Sigmoid colon (tissue), 6 donors: ENCODE measurements at regions not wholly inside any gene's neighbourhood (a gene's known extent, or its start where the extent isn't known, plus 50 kb on each side); places are given as distances from the start of the nearest gene placed in this dataset.

Experiments
- DNase-seq: peaks from one replicate; pipeline ENCODE4 v3.0.0-alpha.2; 2019
- H3K27ac ChIP-seq, 4 donors: fragments of 200-600 bp; sonication (generic); one replicate each; pipeline ENCODE4 v1.5.1; 2016 to 2019; ENCODE audit warnings: mild to moderate bottlenecking in 1 of 4
- H3K27me3 ChIP-seq, 3 donors: fragments of 200-600 bp; sonication (generic); one replicate each; pipeline ENCODE4 v1.5.1; 2019; ENCODE audit warnings: mild to moderate bottlenecking in 1 of 3
- H3K36me3 ChIP-seq, 4 donors: fragments of 200-600 bp; sonication (generic); one replicate each; pipeline ENCODE4 v1.5.1; 2016 to 2019
- H3K4me1 ChIP-seq, 4 donors: fragments of 200-600 bp; sonication (generic); one replicate each; pipeline ENCODE4 v1.5.1; 2017 to 2019
- H3K4me3 ChIP-seq, 4 donors: fragments of 200-600 bp; sonication (generic); one replicate each; pipeline ENCODE4 v1.5.1; 2017 to 2019; ENCODE audit warnings: mild to moderate bottlenecking in 2 of 4, moderate library complexity in 1 of 4
- H3K9me3 ChIP-seq, 4 donors: fragments of 200-600 bp in 3 of 4; sonication (generic) in 3 of 4; one replicate each; pipeline versions ENCODE4 v1.5.1 to v1.6.1; 2013 to 2019
- CTCF ChIP-seq, 4 experiments: fragments of 450-650 bp in 3 of 4; fragments of 200-600 bp in 1 of 4; IDR thresholded peaks; one replicate each; pipeline ENCODE4 v1.5.1; 2016 to 2019; ENCODE audit warnings: antibody characterized with exemption in 4 of 4, mild to moderate bottlenecking in 3 of 4, moderate library complexity in 2 of 4
- EP300 ChIP-seq, 4 donors: sonication (generic); formaldehyde crosslinking; IDR thresholded peaks; one replicate each; pipeline ENCODE4 v1.6.1; 2017; ENCODE audit warnings: antibody characterized with exemption in 4 of 4
- POLR2A ChIP-seq, 2 donors: fragments of 450-650 bp; IDR thresholded peaks; one replicate each; pipeline ENCODE4 v1.6.1; 2016; ENCODE audit warnings: antibody characterized with exemption in 2 of 2, mild to moderate bottlenecking in 2 of 2, moderate library complexity in 2 of 2
- POLR2AphosphoS5 ChIP-seq, 4 donors: sonication (generic); formaldehyde crosslinking; IDR thresholded peaks; one replicate each; pipeline ENCODE4 v1.6.1; 2017; ENCODE audit warnings: antibody characterized with exemption in 4 of 4
- WGBS, 2 donors: extraction: QIAGEN DNeasy Blood & Tissue Kit; methylation state at CpG; one replicate each; pipeline ENCODE4 v1.1.7; 2013; 5-methylcytosine and 5-hydroxymethylcytosine counted together
- intact Hi-C: fragments of 100-400 bp; cut with DNase I; formaldehyde crosslinking; loops from one replicate; pipeline ENCODE4 v1.15.1; 2023
- donor health status: healthy with polysubstance abuse.
- donor health status: healthy.

- H3K27ac ChIP-seq: no peak overlapping the region
- intact Hi-C loops: no loop called here
- H3K36me3 ChIP-seq: no peaks in the 10 kb centered on the region
- no peaks in the 10 kb centered on the region for H3K9me3 ChIP-seq
- H3K4me1 ChIP-seq: no peaks in the 10 kb centered on the region
- TF ChIP-seq CTCF (IDR thresholded peaks at IDR 0.05) (no peak), POLR2A (IDR thresholded peaks at IDR 0.05) (no peak), EP300 (IDR thresholded peaks at IDR 0.05) (no peak), POLR2AphosphoS5 (IDR thresholded peaks at IDR 0.05) (no peak)
- DNase-seq: no peak
- no peaks in the 10 kb centered on the region for H3K27me3 ChIP-seq
- H3K4me3 ChIP-seq: no peak overlapping the region
These were observed 877.8 kb upstream of the MAP3K7 start for GRCh38 chr6:91464718-91465117.

DNA sequence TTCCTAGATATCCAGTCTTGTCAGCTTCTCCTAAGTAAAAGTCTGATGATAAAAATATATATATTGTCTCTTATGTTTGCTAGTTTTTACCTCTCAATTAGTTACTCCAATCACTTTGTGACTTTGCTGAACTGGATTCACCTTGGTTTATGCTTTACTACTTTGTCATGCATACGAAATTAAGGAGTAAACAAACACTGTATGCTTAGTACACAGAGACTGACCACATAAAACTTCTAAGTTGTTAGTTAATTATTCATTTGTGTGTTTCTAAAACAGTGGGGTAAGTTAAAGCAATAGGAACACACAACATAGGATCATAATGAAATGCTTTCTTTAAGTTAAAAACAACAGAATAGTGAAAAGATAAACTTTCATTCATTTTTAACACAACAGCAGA lies 877.3 kb upstream of the MAP3K7 start:
- no peaks in the 10 kb centered on the region for H3K27me3 ChIP-seq
- H3K27ac ChIP-seq: no peak overlapping the region
- 7 to 57% methylated on average over 1 of the region's 1 CpG for WGBS, 2 donors
- H3K4me3 ChIP-seq: no peak overlapping the region
- no peaks in the 10 kb centered on the region for H3K4me1 ChIP-seq
- TF ChIP-seq POLR2A (IDR thresholded peaks at IDR 0.05) (no peak), EP300 (IDR thresholded peaks at IDR 0.05) (no peak), CTCF (IDR thresholded peaks at IDR 0.05) (no peak), POLR2AphosphoS5 (IDR thresholded peaks at IDR 0.05) (no peak)
- DNase-seq: no peak
- no peaks in the 10 kb centered on the region for H3K36me3 ChIP-seq
- H3K9me3 ChIP-seq: no peaks in the 10 kb centered on the region
- intact Hi-C loops: no loop called here

- Histone ChIP-seq H3K4me1 (no peaks in the 10 kb centered on the region), H3K27me3 (no peaks in the 10 kb centered on the region), H3K4me3 (no peak overlapping the region), H3K9me3 (no peaks in the 10 kb centered on the region), H3K27ac (no peak overlapping the region), H3K36me3 (no peaks in the 10 kb centered on the region)
- no peak for TF ChIP-seq EP300 (IDR thresholded peaks at IDR 0.05)
- no peak for TF ChIP-seq CTCF (IDR thresholded peaks at IDR 0.05)
- no peak for TF ChIP-seq POLR2A (IDR thresholded peaks at IDR 0.05)
- TF ChIP-seq POLR2AphosphoS5 (IDR thresholded peaks at IDR 0.05): no peak
- WGBS, 2 donors: 47 to 56% methylated on average over 2 of the region's 2 CpGs
- intact Hi-C loops: no loop called here
- DNase-seq: no peak
These were observed 875.4 kb upstream of the MAP3K7 start for GRCh38 chr6:91462241-91462640.

GRCh38 chr6:91453224-91453878 lies 866.5 kb upstream of the MAP3K7 start:
- Histone ChIP-seq H3K9me3 (no peaks in the 10 kb centered on the region), H3K36me3 (no peaks in the 10 kb centered on the region), H3K4me1 (no peaks in the 10 kb centered on the region), H3K27ac (no peak overlapping the region), H3K27me3 (no peaks in the 10 kb centered on the region), H3K4me3 (no peak overlapping the region)
- intact Hi-C loops: no loop called here
- DNase-seq: no peak
- no peak for TF ChIP-seq EP300 (IDR thresholded peaks at IDR 0.05)
- TF ChIP-seq POLR2A (IDR thresholded peaks at IDR 0.05): no peak
- no peak for TF ChIP-seq POLR2AphosphoS5 (IDR thresholded peaks at IDR 0.05)
- no peak for TF ChIP-seq CTCF (IDR thresholded peaks at IDR 0.05)
- 39 to 68% methylated on average over 2 of the region's 2 CpGs for WGBS, 2 donors

DNA sequence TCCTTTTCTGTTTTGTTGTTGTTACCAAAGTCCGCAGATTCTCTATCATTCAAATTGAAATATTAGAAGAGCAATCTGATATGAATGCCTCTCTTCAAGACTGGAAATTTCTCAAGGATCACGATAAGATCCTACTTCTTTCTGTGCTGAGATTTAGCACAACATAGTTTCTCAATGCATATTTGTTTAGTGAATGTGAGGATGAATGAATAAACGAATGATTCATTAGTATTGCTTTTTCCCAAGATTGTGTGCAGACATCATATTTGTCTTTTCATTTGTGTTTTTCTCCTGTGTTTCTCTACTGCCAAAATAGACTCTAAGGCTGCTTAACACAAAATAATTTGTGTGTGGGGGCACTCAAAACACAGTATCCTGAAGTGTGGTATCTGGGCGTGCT lies 862.7 kb upstream of the MAP3K7 start:
- TF ChIP-seq CTCF (IDR thresholded peaks at IDR 0.05) (no peak), POLR2A (IDR thresholded peaks at IDR 0.05) (no peak), EP300 (IDR thresholded peaks at IDR 0.05) (no peak), POLR2AphosphoS5 (IDR thresholded peaks at IDR 0.05) (no peak)
- no peak overlapping the region for H3K27ac ChIP-seq
- DNase-seq: no peak
- no peaks in the 10 kb centered on the region for H3K4me1 ChIP-seq
- intact Hi-C loops: no loop called here
- 87% methylated on average over 4 of the region's 4 CpGs for WGBS, 2 donors
- no peaks in the 10 kb centered on the region for H3K9me3 ChIP-seq
- H3K4me3 ChIP-seq: no peak overlapping the region
- no peaks in the 10 kb centered on the region for H3K36me3 ChIP-seq
- no peaks in the 10 kb centered on the region for H3K27me3 ChIP-seq
